ENCODE measurements at regions not wholly inside any gene's neighbourhood (a gene's known extent, or its start where the extent isn't known, plus 50 kb on each side); places are given as distances from the start of the nearest gene placed in this dataset.
"Not testable (repeated sequence)": the region's sequence is repeated elsewhere in the genome, so short reads cannot be mapped to it uniquely, and the experiment has no call there.

- TF ChIP-seq EZH2 (IDR thresholded peaks at IDR 0.05; ENCODE audit: low read depth), result no peak
- TF ChIP-seq CTCF (conservative IDR thresholded peaks at IDR 0.05), result no peak
- Histone ChIP-seq H3K9me3 (ENCODE audit: insufficient read depth, low read depth) (no peaks in the 10 kb centered on the region), H3K27ac (no peak overlapping the region), H3K27me3 (ENCODE audit: insufficient read depth, low read depth) (no peaks in the 10 kb centered on the region), H3K79me2 (ENCODE audit: low read depth) (no peaks in the 10 kb centered on the region), H2AFZ (no peak overlapping the region), H3K36me3 (ENCODE audit: low read depth) (no peaks in the 10 kb centered on the region), H3K4me1 (replicated peaks; ENCODE audit: insufficient read depth) (peaks cover 11% of the 10 kb centered on the region), H3F3A (ENCODE audit: insufficient read depth, low read depth) (no peaks in the 10 kb centered on the region; the same call in 1 of the 2 replicates), H3K4me2 (no peak overlapping the region), H3K9me2 (ENCODE audit: insufficient read depth) (no peaks in the 10 kb centered on the region), H3K4me3 (no peak overlapping the region), H4K20me1 (ENCODE audit: insufficient read depth) (no peaks in the 10 kb centered on the region)
- BruUV-seq (replicated peaks), result no TSS peak
- ChIA-PET POLR2A (ENCODE audit: unreplicated experiment) (no interaction called here), CTCF (no interaction called here)
- intact Hi-C loops (cut with micrococcal nuclease; ENCODE audit: unreplicated experiment), result no loop called here
- DNase-seq, result no peak
Measured at GRCh38 chr11:121967131-121967704, 148.8 kb downstream of the BLID start.

- H4K20me1 ChIP-seq (ENCODE audit: insufficient read depth), result no peaks in the 10 kb centered on the region
- CTCF ChIA-PET, result no interaction called here
- no peaks in the 10 kb centered on the region; the same call in 1 of the 2 replicates for H3F3A ChIP-seq (ENCODE audit: insufficient read depth, low read depth)
- no peak for TF ChIP-seq EZH2 (IDR thresholded peaks at IDR 0.05; ENCODE audit: low read depth)
- no peak for TF ChIP-seq CTCF (conservative IDR thresholded peaks at IDR 0.05)
- no peaks in the 10 kb centered on the region for H3K9me3 ChIP-seq (ENCODE audit: insufficient read depth, low read depth)
- peak overlapping the region; percentile 8 for H3K4me2 ChIP-seq
- no peaks in the 10 kb centered on the region for H3K36me3 ChIP-seq (ENCODE audit: low read depth)
- no peak overlapping the region for H2AFZ ChIP-seq
- no peaks in the 10 kb centered on the region for H3K79me2 ChIP-seq (ENCODE audit: low read depth)
- no TSS peak for BruUV-seq (replicated peaks)
- no peak overlapping the region for H3K27ac ChIP-seq
- H3K27me3 ChIP-seq (ENCODE audit: insufficient read depth, low read depth), result no peaks in the 10 kb centered on the region
- H3K9me2 ChIP-seq (ENCODE audit: insufficient read depth), result no peaks in the 10 kb centered on the region
- no peak overlapping the region for H3K4me3 ChIP-seq
- H3K4me1 ChIP-seq (replicated peaks; ENCODE audit: insufficient read depth), result peaks cover 11% of the 10 kb centered on the region
- POLR2A ChIA-PET (ENCODE audit: unreplicated experiment), result no interaction called here
- DNase-seq, result peak in 1 of 2 experiments; percentile 16
- intact Hi-C loops (cut with micrococcal nuclease; ENCODE audit: unreplicated experiment), result no loop called here
Measured at GRCh38 chr11:121965330-121965729, 150.7 kb downstream of the BLID start.

- Histone ChIP-seq H3K9me2 (ENCODE audit: insufficient read depth) (no peaks in the 10 kb centered on the region), H4K20me1 (ENCODE audit: insufficient read depth) (no peaks in the 10 kb centered on the region), H3K4me2 (peak overlapping the region; percentile 8; the same call in 1 of the 2 replicates), H2AFZ (no peak overlapping the region), H3K79me2 (ENCODE audit: low read depth) (no peaks in the 10 kb centered on the region), H3K27me3 (ENCODE audit: insufficient read depth, low read depth) (no peaks in the 10 kb centered on the region), H3K4me3 (no peak overlapping the region), H3K36me3 (ENCODE audit: low read depth) (no peaks in the 10 kb centered on the region), H3K9me3 (ENCODE audit: insufficient read depth, low read depth) (no peaks in the 10 kb centered on the region), H3K27ac (no peak overlapping the region), H3K4me1 (replicated peaks; ENCODE audit: insufficient read depth) (peaks cover 11% of the 10 kb centered on the region), H3F3A (ENCODE audit: insufficient read depth, low read depth) (no peaks in the 10 kb centered on the region; the same call in 1 of the 2 replicates)
- intact Hi-C loops (cut with micrococcal nuclease; ENCODE audit: unreplicated experiment), result no loop called here
- CTCF ChIA-PET, result no interaction called here
- TF ChIP-seq CTCF (conservative IDR thresholded peaks at IDR 0.05), result no peak
- no peak for TF ChIP-seq EZH2 (IDR thresholded peaks at IDR 0.05; ENCODE audit: low read depth)
- no peak for DNase-seq
- POLR2A ChIA-PET (ENCODE audit: unreplicated experiment), result no interaction called here
- BruUV-seq (replicated peaks), result no TSS peak
Measured at GRCh38 chr11:121964591-121964990, 151.4 kb downstream of the BLID start.

GRCh38 chr11:121963846-121964245 lies 152.2 kb downstream of the BLID start:
- CTCF ChIA-PET; H3K4me2 ChIP-seq; intact Hi-C loops (cut with micrococcal nuclease; ENCODE audit: unreplicated experiment); H3K27ac ChIP-seq; H4K20me1 ChIP-seq (ENCODE audit: insufficient read depth); H3K4me3 ChIP-seq; H3K27me3 ChIP-seq (ENCODE audit: insufficient read depth, low read depth); H3K9me3 ChIP-seq (ENCODE audit: insufficient read depth, low read depth); H2AFZ ChIP-seq; H3K79me2 ChIP-seq (ENCODE audit: low read depth); H3K9me2 ChIP-seq (ENCODE audit: insufficient read depth); POLR2A ChIA-PET (ENCODE audit: unreplicated experiment); DNase-seq; H3F3A ChIP-seq (ENCODE audit: insufficient read depth, low read depth); H3K36me3 ChIP-seq (ENCODE audit: low read depth); BruUV-seq (replicated peaks): not testable (repeated sequence)
- peaks cover 11% of the 10 kb centered on the region for H3K4me1 ChIP-seq (replicated peaks; ENCODE audit: insufficient read depth)
